GM19351 (cell line): ENCODE measurements at regions not wholly inside any gene's neighbourhood (a gene's known extent, or its start where the extent isn't known, plus 50 kb on each side); places are given as distances from the start of the nearest gene placed in this dataset.

ENCODE experiments used
- ATAC-seq: cut with Tn5 transposase; IDR thresholded peaks from one replicate; pipeline ENCODE4 v1.9.1; 2021; ENCODE audit warnings: mild to moderate bottlenecking, moderate library complexity; ENCODE audit not compliant: unreplicated experiment

DNA sequence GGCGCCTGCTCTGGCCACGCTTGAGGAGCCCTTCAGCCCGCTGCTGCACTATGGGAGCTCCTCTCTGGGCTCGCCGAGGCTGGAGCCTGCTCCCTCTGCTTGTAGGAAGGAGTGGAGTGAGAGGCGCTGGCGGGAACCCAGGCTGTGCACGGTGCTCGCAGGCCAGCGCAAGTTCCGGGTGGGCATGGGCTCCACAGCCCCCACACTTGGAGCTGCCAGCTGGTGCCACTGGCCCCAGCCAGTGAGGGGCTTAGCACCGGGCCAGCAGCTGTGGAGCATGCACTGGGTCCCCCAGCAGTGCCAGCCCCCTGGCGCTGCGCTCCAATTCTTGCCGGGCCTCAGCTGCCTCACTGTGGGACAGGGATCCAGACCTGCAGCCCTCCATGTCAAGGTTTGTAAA lies 122.1 kb upstream of the CD180 start:
- no peak for ATAC-seq

- ATAC-seq = no peak
These were observed 121.0 kb upstream of the CD180 start for GRCh38 chr5:67317603-67318002.

DNA sequence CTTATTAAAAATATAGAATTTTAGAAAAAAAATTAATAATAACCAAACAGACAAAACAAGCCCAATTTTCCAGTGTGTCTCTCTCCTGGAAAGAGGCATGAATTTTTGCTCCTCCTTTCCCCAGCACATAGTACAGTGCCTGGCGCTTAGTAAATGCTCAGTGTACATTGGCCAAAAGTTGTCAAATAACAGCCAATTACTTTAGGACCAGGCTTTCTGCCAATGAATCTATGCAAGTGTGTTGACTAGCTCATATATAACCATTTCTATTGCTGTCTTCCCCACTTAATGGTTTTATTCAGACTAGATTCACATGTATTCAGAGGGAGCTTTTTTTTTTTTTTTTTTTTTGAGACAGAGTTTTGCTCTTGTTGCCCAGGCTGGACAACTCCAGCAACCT lies 120.1 kb upstream of the CD180 start:
- ATAC-seq = no peak

DNA sequence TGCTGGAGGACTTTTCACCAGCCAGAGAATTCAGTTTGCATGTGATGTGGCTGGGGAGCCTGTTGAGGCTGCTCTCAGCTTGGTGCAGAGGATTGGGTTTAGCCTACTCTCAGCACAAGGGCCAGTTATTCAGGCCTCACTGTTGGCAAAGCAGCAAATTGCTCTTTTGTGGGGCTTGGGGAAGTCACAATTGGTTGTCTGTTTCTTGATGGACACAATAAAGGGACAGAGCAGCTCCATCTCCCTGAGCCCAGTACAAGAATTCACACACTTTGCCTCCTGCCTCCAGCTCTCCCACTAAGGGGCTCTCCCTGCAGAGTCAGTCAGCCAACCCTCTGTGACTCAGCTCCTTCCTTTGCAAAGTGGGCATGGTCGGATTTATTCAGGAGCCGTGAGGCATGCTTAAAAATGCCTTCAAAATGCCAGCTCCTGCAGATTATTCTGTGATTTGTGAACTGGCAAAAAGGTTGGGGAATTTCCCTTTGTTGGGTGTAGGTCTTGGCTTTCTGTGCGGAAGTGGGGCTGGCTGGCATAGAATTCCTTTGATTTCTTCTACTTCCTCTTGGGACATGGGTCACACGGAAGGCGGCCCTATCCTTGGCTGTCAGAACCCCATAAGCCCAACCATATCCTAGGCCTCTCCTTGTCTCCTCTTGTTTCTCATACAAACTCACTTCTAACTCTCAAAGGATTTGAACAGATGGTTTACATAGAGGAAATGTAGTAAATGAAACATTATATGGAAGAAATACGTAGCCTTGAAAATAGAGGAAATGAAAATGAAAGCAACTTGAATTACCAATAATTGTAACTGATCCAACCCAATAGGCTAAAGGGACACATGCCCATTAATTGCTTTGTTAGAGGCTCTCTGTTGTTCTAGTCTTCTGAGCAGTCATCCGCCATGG lies 118.7 kb upstream of the CD180 start:
- no peak for ATAC-seq

DNA sequence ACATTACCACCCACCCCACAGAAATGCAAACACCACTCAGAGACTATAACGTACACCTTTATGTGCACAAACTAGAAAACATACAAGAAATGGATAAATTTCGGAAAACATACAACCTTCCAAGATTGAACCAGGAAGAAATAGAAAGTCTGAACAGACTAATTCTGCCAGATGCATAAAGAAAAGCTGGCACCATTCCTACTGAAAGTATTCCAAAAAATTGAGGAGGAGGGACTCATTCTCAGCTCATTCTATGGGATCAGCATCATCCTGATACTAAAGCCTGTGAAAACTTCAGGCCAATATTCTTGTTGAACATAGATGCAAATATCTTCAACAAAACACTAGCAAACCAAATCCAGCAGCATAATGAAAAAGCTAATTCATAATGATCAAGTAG lies 115.1 kb upstream of the CD180 start:
- ATAC-seq = no peak

GRCh38 chr5:67311208-67311607 lies 114.6 kb upstream of the CD180 start:
- ATAC-seq = no peak

DNA sequence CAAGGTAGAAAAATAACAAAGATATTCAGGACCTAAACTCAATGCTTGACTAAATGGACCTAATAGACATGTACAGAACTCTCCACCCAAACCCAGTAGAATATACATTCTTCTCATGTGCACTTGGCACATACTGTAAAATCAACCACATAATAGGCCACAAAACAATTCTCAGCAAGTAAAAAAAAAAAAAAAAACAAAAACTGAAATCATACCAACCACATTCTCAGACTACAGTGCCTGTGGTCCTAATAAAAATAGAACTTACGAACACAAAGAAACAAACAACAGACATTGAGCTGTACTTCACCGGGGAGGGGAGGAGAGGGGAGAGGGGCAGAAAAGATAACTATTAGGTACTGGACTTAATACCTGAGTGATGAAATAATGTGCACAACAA lies 114.1 kb upstream of the CD180 start:
- ATAC-seq = no peak

DNA sequence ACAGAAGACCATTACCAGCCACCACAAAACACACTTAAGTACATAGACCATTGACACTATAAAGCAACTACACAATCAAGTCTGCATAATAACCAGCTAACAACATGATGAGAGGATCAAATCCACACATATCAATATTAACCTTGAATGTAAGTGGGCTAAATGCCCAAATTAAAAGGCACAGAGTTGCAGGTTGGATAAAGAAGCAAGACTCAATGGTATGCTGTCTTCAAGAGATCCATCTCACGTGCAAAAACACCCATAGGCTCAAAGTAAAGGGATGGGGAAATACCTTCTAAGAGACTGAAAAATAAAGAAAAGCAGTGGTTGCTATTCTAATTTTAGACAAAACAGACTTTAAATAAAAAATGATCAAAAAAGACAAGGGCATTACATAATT lies 113.6 kb upstream of the CD180 start:
- ATAC-seq = no peak

DNA sequence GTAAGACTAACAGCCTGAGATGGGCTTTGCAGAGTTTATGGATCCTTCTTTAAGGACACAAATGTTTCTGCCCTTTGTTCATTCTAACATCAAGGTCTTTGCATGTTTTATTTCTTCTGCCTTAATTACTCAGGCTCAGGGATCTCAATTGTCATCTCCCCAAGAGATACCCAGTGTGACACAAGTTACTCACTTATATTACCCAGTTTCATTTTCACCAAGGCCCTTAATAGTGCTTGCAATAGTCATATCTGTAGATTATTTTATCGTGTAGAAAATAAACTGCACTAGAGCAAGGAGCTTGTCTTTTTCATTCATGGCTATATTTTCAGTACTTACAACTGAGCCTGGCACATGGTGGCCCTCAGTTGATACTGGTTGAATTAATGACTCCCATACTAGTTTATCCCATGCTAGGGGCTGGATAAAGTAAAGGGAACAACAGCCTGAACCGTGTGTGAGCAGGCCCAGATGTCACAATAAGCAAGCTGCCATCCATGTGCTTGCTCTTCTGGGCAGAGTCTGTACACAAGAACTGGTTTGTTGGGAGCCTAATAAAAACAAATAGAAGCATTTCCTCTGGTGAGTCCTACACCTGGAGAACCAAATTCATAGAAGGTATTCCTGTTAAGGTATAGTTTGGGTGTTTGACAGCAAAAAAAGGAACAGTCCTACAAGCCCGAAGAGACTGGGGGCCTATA lies 112.5 kb upstream of the CD180 start:
- no peak for ATAC-seq

- no peak for ATAC-seq
These were observed 110.5 kb upstream of the CD180 start for GRCh38 chr5:67306965-67307607.

- no peak for ATAC-seq
These were observed 109.5 kb upstream of the CD180 start for GRCh38 chr5:67305913-67306710.

- ATAC-seq = no peak
These were observed 108.8 kb upstream of the CD180 start for GRCh38 chr5:67305401-67305800.

DNA sequence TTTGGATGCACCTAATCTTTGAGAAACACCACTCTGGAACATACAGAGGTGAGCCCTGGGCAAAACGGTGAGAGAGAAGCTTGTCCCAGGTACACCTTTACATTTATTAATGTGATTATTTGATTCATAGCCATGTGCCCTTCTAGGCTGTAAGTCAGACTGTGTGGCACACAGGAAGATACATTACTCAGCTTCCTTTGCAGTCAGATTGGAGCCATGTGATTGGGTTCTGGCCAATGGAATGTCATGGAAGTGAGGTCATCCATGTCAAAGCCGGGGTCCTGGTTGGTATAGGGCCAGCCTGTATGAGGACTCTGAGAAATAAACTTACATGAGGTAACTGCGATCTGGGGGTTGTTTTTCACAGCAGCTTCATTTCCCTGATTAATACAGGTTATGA lies 106.8 kb upstream of the CD180 start:
- ATAC-seq = no peak

GRCh38 chr5:67301285-67301903 lies 104.8 kb upstream of the CD180 start:
- ATAC-seq = no peak

- ATAC-seq = no peak
These were observed 103.7 kb upstream of the CD180 start for GRCh38 chr5:67300326-67300725.

- no peak for ATAC-seq
These were observed 102.7 kb upstream of the CD180 start for GRCh38 chr5:67299231-67299735.

DNA sequence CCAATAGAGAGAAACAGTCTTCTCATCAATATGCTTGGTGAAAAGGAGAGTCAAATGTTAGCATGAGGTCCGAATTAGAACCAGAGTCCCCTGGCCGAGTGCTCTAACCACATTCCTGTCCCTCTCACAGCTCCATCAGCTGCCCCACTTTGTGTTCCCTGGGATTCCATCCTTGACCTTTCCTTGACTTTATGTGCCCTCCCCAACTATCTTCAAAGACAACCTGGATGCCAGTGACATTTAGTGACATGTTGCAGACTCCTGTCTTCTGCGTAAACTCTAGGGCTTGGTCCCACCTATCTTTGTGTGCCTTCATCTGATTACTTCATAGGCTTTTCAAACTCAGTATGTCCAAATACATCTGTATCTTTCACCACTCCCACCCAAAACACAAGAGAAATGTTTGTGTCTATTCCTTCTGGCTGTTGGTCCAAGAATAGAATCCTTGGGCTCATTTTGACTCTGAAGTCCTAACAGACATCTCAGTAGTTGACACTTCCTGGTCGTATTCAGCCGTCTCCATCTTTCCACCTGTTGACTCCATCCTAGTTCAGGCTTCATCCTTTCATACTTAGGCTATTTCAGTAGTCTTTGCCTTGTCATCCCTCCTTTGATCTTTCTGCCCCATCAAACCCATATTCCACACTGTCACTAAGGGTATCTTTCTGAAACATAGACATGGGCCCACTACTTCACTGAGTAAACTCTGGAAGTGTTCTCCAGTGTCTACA lies 101.4 kb upstream of the CD180 start:
- no peak for ATAC-seq

DNA sequence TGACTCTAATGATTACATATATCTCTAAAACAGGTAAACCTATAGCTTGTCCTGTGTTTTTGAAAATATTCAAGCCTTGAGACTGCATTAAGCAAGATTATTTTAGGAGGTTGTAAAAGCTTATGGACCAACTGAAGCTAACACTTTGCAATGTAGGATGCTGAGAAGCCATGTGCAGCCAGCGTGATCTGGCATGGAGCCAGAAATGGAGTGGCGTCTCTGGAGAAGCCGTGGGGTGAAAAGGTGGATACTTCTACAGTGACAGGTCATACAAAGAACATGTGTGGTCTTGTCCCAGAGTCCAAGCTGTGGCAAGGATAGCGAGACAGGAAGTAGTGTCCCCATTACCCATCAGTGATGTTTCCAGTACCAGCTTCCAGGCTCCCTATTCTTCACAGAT lies 100.8 kb upstream of the CD180 start:
- no peak for ATAC-seq

DNA sequence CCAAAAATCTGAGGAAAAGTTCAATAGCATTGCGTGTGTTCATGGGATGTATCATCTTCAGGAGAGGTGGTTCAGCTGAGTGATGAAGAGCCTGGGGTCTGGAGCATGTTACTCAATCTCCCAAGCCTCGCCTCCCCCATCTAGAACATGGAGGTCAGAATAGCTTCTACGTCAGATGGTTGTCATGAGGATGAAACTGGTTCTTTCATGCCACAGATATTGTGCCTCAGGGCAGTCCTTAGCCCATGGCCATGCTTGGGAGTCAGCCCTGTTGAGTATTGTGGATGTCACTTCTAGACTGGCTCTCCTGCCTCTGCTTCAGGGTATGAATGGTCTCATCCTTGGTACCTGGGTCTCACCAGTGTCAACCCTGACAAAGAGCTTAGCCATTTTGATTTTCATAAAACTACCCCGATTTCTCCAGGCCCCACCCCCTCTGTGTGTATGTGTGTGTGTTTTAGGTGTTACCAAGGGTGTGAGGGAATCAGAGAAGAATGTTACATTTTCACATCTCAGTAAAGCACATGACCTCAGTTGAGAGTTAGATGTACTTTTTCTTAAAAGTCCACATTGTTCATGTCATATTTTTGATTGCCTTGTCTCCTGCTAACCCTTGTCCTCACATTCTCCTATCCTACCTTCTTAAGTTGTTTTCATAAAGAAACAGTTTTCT lies 97.8 kb upstream of the CD180 start:
- ATAC-seq = no peak
